ENCODE measurements at regions not wholly inside any gene's neighbourhood (a gene's known extent, or its start where the extent isn't known, plus 50 kb on each side); places are given as distances from the start of the nearest gene placed in this dataset.

DNA sequence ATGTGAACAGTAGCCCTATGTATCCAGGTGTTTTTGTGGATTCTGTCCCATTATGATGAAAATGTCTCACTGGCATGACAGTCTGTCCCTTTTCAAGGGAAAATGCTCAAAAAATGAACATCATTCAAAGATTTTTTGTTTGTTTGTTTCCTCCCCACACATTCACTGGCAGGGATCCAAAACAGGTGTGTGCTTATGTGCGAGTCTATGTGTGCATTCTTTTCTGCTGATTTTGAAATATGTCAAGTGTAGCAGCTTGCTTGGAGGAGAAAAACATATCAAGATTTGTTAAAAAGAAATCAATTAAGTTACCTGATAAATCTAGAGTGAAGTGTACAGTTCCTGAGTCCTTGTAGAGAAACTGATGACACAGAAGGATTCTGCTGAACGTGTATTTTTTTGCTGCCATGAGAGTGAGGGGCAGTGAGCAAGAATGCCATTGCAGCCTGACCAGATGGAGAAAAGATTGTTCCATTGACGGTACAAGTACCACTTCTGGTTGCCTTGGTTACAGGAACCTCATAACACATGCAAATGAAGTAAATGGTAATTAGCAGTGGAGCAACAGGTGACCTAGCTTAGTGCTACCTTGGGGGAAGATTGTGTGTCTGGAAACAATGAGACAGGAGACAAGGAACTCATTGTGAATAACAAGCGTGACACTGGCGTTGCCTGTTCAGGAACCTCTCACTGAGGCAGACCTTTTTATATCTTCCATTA, 277.4 kb upstream of the PHYHIPL start:
- CTCF ChIA-PET = no interaction called here
- POLR2A ChIA-PET = interaction anchor here (0.6 kb wide), 1 partner anchor 1433 kb away, joined by 3 read pairs; no protein-coding TSS in a partner anchor
- no peak overlapping the region for H3K27ac Mint-ChIP-seq
- intact Hi-C loops (cut with micrococcal nuclease) = no loop called here
- ATAC-seq = no peak
- no peaks in the 10 kb centered on the region for H3K36me3 Mint-ChIP-seq (ENCODE audit: low read depth)
- DNase-seq = no peak
- H3K9me3 Mint-ChIP-seq = peaks cover 4% of the 10 kb centered on the region
- TF ChIP-seq CTCF (IDR thresholded peaks at IDR 0.05) = no peak
- no peaks in the 10 kb centered on the region for H3K27me3 Mint-ChIP-seq
- H3K4me3 Mint-ChIP-seq = no peak overlapping the region
- no peaks in the 10 kb centered on the region for H3K4me1 Mint-ChIP-seq (ENCODE audit: low read depth)

- no peaks in the 10 kb centered on the region for H3K4me1 Mint-ChIP-seq (ENCODE audit: low read depth)
- TF ChIP-seq CTCF (IDR thresholded peaks at IDR 0.05) = no peak
- ChIA-PET CTCF (no interaction called here), POLR2A (no interaction called here)
- no peaks in the 10 kb centered on the region for H3K27me3 Mint-ChIP-seq
- no peak for ATAC-seq
- DNase-seq = no peak
- no peak overlapping the region for H3K27ac Mint-ChIP-seq
- no peaks in the 10 kb centered on the region for H3K36me3 Mint-ChIP-seq (ENCODE audit: low read depth)
- no peak overlapping the region for H3K4me3 Mint-ChIP-seq
- H3K9me3 Mint-ChIP-seq = peaks cover 4% of the 10 kb centered on the region
- intact Hi-C loops (cut with micrococcal nuclease) = no loop called here
These were observed 275.3 kb upstream of the PHYHIPL start for GRCh38 chr10:58901092-58901646.

- intact Hi-C loops (cut with micrococcal nuclease) = no loop called here
- no peak overlapping the region for H3K4me3 Mint-ChIP-seq
- no peak for TF ChIP-seq CTCF (IDR thresholded peaks at IDR 0.05)
- DNase-seq = no peak
- peaks cover 4% of the 10 kb centered on the region for H3K9me3 Mint-ChIP-seq
- no peaks in the 10 kb centered on the region for H3K4me1 Mint-ChIP-seq (ENCODE audit: low read depth)
- CTCF ChIA-PET = no interaction called here
- POLR2A ChIA-PET = no interaction called here
- peaks cover 3% of the 10 kb centered on the region for H3K27me3 Mint-ChIP-seq
- H3K36me3 Mint-ChIP-seq (ENCODE audit: low read depth) = no peaks in the 10 kb centered on the region
- no peak overlapping the region for H3K27ac Mint-ChIP-seq
- no peak for ATAC-seq
These were observed 273.4 kb upstream of the PHYHIPL start for GRCh38 chr10:58903071-58903470.

- POLR2A ChIA-PET = no interaction called here
- Mint-ChIP-seq H3K27me3 (peaks cover 4% of the 10 kb centered on the region), H3K27ac (no peak overlapping the region), H3K9me3 (no peaks in the 10 kb centered on the region), H3K4me3 (no peak overlapping the region), H3K4me1 (ENCODE audit: low read depth) (no peaks in the 10 kb centered on the region), H3K36me3 (ENCODE audit: low read depth) (no peaks in the 10 kb centered on the region)
- CTCF ChIA-PET = no interaction called here
- ATAC-seq (no peak), DNase-seq (no peak)
- intact Hi-C loops (cut with micrococcal nuclease) = no loop called here
- no peak for TF ChIP-seq CTCF (IDR thresholded peaks at IDR 0.05)
These were observed 266.6 kb upstream of the PHYHIPL start for GRCh38 chr10:58909881-58910280.

- CTCF ChIA-PET = no interaction called here
These were observed 262.7 kb upstream of the PHYHIPL start for GRCh38 chr10:58913717-58914116.

More at GRCh38 chr10:58913717-58914116, 262.7 kb upstream of the PHYHIPL start:
- Mint-ChIP-seq H3K36me3 (ENCODE audit: low read depth) (no peaks in the 10 kb centered on the region), H3K27ac (no peak overlapping the region), H3K4me1 (ENCODE audit: low read depth) (no peaks in the 10 kb centered on the region), H3K27me3 (peaks cover 2% of the 10 kb centered on the region), H3K9me3 (no peaks in the 10 kb centered on the region), H3K4me3 (no peak overlapping the region)
- POLR2A ChIA-PET = no interaction called here
- intact Hi-C loops (cut with micrococcal nuclease) = no loop called here
- no peak for TF ChIP-seq CTCF (IDR thresholded peaks at IDR 0.05)
- no peak for DNase-seq
- no peak for ATAC-seq
